ENCODE measurements at regions not wholly inside any gene's neighbourhood (a gene's known extent, or its start where the extent isn't known, plus 50 kb on each side); places are given as distances from the start of the nearest gene placed in this dataset.

- ATAC-seq (no peak), DNase-seq (no peak)
- intact Hi-C loops (cut with DNase I), result no loop called here
- Histone ChIP-seq H3K36me3 (no peaks in the 10 kb centered on the region), H3K4me3 (no peak overlapping the region), H3K27me3 (no peaks in the 10 kb centered on the region), H3K4me1 (no peaks in the 10 kb centered on the region), H3K9me3 (no peaks in the 10 kb centered on the region), H3K27ac (no peak overlapping the region)
- TF ChIP-seq CTCF (IDR thresholded peaks at IDR 0.05), result no peak
Observed at GRCh38 chr6:120348926-120349325, 985.4 kb downstream of the TBC1D32 start.

DNA sequence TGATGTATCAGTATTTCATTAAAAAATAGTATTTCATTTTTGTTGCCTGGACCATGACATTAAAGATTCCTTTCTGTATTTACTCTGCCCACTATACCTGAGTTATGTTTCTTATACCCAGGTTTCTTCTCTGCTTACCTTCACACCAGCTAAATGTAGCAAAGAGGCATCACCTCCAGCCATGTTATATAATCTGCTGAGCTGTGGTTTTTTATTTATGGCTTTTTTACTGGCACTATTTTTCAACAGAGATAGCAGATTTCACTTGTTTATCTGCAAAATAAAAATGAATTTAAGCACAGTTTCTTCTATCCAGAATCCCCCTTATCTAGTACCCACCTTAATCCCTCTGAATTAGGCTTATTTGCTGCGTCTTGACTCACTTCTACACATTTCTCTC, 979.0 kb upstream of the MAN1A1 start:
- H3K27me3 ChIP-seq, result no peaks in the 10 kb centered on the region

DNA sequence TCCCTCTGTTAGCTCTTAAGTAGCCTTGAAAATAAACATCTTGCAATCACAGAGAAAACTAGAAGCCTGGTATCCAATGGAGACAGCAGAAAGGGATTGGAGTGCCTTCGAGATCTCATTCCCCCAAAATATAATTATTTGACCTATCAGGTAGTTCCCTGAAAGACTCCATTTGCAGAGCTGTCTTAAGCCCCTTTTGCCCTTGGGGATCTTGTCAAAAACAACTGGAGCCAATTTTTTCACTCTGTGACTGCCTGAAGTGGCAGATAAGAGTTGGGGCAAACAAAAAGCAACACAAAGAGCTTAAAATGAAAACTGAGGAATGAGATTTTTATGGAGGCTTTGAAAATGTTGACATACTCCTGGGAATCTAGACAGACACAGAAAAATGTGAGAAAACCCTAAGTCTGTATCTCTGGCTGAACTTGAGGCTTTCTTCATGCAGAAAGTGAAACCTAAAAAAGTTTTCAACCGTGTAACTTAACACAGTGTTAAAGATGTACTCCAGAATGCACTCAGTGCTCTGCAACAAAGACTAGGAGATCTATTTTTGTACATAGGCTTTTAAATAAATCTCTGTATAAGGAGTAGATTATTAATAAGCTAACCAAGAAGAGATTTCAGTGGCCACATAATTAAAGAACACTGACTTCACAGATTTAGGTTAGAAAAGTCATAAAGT, 971.1 kb upstream of the MAN1A1 start:
- Histone ChIP-seq H3K27ac (no peak overlapping the region), H3K9me3 (no peaks in the 10 kb centered on the region), H3K4me1 (no peaks in the 10 kb centered on the region), H3K4me3 (no peak overlapping the region), H3K27me3 (no peaks in the 10 kb centered on the region), H3K36me3 (no peaks in the 10 kb centered on the region)
- TF ChIP-seq CTCF (IDR thresholded peaks at IDR 0.05), result no peak
- intact Hi-C loops (cut with DNase I), result no loop called here
- DNase-seq (no peak), ATAC-seq (no peak)

More for the DNA sequence above, 979.0 kb upstream of the MAN1A1 start:
- no peaks in the 10 kb centered on the region for H3K4me1 ChIP-seq
- intact Hi-C loops (cut with DNase I), result no loop called here
- no peaks in the 10 kb centered on the region for H3K9me3 ChIP-seq
- ATAC-seq (no peak), DNase-seq (no peak)
- no peak for TF ChIP-seq CTCF (IDR thresholded peaks at IDR 0.05)
- H3K27ac ChIP-seq, result no peak overlapping the region
- no peak overlapping the region for H3K4me3 ChIP-seq
- H3K36me3 ChIP-seq, result no peaks in the 10 kb centered on the region

GRCh38 chr6:120304223-120304622, 954.7 kb upstream of the MAN1A1 start:
- no peaks in the 10 kb centered on the region for H3K36me3 ChIP-seq
- intact Hi-C loops (cut with DNase I), result no loop called here
- no peak for TF ChIP-seq CTCF (IDR thresholded peaks at IDR 0.05)
- H3K4me3 ChIP-seq, result no peak overlapping the region
- no peaks in the 10 kb centered on the region for H3K9me3 ChIP-seq
- H3K27ac ChIP-seq, result no peak overlapping the region
- H3K4me1 ChIP-seq, result no peaks in the 10 kb centered on the region
- DNase-seq (no peak), ATAC-seq (no peak)
- no peaks in the 10 kb centered on the region for H3K27me3 ChIP-seq

DNA sequence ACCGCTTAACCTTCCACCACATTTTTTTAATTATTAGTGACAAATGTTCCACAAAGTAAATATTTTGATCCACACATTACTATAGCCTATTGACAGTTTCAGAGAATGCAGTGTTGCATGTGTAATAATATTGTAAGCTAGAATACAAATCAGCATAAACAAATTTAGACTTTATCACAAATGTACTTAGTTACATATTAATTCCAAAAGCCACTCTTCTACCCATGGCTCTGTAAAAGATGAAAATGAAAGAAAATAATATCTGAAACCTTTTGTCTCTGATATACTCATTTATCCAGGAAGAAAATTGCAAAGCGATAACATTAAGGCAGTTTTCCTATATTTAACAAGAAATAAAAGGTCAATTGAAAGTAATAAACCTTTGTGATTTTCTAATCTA, 954.0 kb upstream of the MAN1A1 start:
- TF ChIP-seq CTCF (IDR thresholded peaks at IDR 0.05), result no peak
- no peak for DNase-seq
- no peaks in the 10 kb centered on the region for H3K9me3 ChIP-seq
- no peaks in the 10 kb centered on the region for H3K4me1 ChIP-seq
- no peak overlapping the region for H3K4me3 ChIP-seq
- intact Hi-C loops (cut with DNase I), result no loop called here
- no peak for ATAC-seq
- no peaks in the 10 kb centered on the region for H3K36me3 ChIP-seq
- no peak overlapping the region for H3K27ac ChIP-seq
- no peaks in the 10 kb centered on the region for H3K27me3 ChIP-seq

DNA sequence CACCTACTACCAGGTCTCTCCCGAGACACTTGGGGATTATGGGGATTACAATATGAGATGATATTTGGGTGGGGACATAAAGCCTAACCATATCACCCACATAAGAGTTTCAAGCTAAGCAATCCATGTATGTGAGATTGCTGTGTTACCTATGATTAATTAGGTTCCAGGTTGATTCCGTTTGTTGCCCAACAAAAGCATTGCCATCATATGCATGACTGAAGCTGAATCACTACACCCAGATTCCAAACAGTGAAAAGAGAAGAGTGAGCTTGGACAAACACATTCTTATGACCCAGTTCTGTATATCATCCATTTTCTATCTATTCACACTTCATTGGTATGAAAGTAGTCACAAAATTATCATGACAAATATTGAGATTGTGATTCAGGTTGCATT, 952.5 kb upstream of the MAN1A1 start:
- H3K27ac ChIP-seq, result no peak overlapping the region
- H3K27me3 ChIP-seq, result no peaks in the 10 kb centered on the region
- no peaks in the 10 kb centered on the region for H3K4me1 ChIP-seq
- intact Hi-C loops (cut with DNase I), result no loop called here
- no peak overlapping the region for H3K4me3 ChIP-seq
- DNase-seq (no peak), ATAC-seq (no peak)
- no peak for TF ChIP-seq CTCF (IDR thresholded peaks at IDR 0.05)
- no peaks in the 10 kb centered on the region for H3K36me3 ChIP-seq
- H3K9me3 ChIP-seq, result no peaks in the 10 kb centered on the region

Data from upper lobe of right lung (tissue), 1 donor.